HG03060 (cell line): ENCODE measurements at regions not wholly inside any gene's neighbourhood (a gene's known extent, or its start where the extent isn't known, plus 50 kb on each side); places are given as distances from the start of the nearest gene placed in this dataset.
"Not testable (repeated sequence)": the region's sequence is repeated elsewhere in the genome, so short reads cannot be mapped to it uniquely, and the experiment has no call there.

Experiments
- ATAC-seq: cut with Tn5 transposase; IDR thresholded peaks from one replicate; pipeline ENCODE4 v1.9.1; 2021; ENCODE audit warnings: low read depth, moderate number of reproducible peaks; ENCODE audit not compliant: unreplicated experiment

DNA sequence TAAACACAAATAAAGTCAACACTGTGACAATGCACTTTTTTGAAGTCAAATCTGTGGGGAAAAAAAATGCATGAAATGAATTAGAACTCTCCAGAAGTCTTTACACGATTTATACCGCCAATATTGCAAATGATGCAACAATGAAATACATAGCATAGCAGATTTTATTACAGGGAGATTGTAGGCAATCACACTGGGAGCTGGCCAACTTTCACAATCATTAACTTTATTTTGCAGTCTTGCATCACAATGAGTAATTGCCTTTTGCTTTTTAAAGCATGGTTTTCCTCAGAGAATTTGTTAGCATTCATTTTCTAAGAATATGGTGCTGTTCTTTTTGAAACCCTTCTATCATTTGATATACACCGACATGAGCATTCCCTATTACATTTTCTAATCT is 366.4 kb upstream of the FSIP2 start:
- no peak for ATAC-seq

DNA sequence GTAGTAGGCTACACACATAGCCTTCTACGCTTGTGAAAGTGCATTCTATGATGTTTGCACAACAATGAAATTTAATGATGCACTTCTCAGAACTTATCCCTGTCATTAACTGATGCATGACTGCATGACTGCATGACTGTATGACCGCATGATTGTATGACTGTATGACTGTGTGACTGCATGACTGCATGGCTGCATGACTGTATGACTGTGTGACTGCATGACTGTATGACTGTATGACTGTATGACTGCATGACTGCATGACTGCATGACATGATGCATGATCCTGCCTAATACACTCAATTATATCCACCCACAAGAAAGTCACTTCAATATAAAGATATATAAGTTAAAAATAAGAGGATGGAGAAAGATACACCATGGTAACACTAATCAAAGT is 365.4 kb upstream of the FSIP2 start:
- no peak for ATAC-seq

DNA sequence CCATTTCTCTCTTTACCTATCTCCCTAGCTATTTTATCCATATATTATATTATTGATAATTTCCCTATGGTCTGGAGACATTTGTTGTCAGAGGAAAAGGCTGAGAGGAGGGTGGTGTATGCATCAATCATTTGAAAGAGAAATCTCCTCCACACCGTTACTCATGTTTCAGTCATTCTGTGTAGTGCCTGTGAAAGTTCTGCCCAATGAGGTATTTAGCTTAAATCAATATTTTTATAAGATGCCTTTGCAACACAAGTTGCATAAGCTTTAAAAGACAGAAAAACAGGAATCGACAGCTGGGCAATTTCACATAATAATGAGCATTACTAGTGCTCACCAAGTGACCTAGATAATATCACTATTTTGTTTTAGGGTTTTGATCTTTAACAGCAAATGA is 363.7 kb upstream of the FSIP2 start:
- no peak for ATAC-seq

DNA sequence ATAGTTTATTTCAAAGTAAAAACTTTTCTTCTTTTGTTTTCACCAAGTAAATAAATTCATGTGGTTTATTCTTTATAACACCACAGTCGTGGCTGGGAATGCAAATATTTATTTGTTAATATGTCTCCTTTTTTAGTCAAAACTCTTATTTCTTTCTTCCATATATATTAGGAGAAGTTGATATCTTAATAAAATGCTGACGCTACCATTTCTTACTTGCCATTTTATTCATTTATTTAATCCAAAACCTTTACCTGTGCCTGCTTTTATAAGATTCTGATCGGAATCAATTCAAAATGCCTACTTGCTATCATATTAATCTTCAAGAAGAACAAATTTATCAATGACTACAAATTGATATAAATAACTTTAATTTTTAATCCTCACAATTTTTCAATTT is 362.9 kb upstream of the FSIP2 start:
- no peak for ATAC-seq

DNA sequence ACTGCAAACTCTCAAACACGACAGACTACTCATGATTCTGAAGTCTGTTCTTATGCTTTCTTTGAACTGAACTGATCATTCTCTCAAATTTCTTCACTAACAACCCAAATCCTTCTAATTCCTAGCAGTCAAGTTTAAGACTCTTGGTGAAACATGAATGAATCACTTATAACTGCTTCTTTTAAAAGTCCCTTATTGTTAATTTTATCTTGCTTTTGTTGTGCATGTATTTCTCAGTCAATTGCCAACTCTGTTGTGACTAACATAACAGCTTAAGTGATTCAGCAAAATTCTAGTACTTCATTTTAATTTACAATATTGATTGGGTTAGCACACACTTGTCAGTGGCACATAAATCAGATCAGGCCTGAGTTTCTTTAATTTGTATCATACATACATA is 357.0 kb upstream of the FSIP2 start:
- no peak for ATAC-seq

DNA sequence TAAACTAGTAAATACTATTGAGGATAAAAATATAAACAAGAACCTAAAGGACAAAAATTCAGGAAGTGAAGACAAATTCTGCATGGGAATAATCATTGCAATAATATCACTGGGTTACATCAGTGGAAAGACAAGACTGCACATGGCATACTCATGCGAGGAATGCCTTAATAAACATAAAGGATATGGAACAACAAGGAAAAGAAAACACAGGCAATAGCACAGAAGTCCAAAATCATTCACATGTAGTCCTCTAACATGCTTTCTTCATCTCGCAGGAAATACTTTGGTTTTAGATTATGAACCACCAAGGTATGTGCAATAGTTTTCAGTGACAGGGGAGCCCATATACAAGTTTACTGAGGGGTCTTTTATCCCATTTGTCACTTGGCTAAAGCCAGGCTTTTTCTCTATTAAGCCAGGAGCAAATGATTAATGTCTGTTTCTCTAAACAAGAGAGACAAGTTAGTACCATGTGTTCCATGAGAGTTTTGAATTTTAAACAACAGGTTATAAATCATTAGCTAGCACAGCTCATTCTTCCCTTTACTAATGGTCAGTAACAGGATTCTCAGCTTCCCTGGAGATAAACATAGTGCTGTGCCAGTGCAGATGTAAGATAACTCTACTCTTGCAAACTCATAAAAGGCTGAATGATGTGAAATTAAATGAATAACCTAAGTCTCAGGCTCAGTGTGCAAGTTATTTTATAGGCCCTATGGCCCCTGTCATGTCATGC is 353.6 kb upstream of the FSIP2 start:
- ATAC-seq = no peak

DNA sequence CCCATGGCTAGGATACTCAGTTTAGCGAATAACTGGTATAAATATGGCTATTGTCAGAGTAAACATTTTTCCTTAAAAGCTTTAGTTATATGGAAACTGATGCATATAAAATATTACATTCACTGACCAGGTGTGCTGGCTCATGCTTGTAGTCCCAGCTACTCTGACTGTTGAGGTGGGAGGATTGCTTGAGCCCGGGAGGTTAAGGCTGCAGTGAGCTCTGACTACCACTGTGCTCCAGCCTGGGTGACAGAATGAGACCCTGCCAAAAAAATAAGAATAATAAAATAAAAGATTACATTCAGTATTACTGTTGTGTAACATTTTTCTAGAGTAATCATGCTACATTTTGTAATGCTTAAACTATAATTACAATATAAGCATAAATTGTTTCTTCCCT is 350.4 kb upstream of the FSIP2 start:
- ATAC-seq = no peak

DNA sequence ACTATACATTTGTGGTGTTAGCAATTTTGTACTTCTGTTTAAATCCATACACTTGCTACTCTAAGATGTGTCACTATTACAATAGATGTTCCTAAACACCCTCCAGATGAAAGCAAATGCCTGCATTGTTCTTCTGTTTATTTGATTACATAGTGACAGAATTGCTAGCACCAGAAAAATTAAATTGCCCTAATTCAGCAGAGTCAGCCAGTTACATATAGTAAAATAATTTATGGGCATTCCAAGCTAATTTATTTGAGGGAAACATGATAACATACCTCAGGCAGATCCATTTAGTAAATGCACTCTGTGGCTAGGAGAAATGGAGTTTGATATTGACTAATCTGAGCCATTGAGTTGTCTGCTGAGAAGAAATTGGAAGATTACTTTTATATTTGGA is 347.1 kb upstream of the FSIP2 start:
- ATAC-seq = no peak

DNA sequence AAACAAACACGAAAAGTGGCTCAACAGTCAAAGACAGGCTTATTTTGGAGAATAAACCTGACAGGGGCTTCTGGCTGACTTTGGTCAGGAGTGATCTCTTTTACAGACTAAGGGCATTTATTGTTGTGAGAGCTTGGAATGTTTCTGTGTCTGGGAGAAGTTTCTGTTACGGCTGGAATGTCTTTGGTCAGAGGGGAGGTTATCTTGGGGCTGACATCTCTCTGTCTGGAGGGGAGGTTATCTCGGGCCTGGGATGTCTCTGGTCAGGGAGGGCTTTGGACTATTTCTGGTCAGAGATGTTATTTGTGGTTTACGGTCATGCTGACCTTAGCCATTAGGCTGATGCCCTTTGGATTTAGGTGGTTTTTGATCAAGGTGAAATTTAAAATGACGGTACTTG is 345.5 kb upstream of the FSIP2 start:
- ATAC-seq = no peak

DNA sequence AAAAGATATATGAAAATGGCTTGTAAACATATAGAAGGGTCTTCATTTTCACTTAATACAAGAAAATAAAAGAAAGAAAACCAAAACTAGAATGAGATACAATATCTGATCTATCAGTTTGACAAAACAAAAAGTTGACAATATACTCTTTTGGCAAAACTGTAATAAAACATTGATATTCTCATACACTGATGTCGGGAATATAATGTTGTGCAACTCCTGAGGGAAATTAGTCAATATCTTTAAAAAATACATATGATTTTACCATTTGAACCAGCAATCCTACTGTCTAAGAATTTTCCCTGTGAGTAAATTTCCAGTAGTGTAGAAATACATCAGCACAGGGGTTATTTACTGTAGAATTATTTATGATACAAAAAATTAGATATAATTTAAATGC is 336.1 kb upstream of the FSIP2 start:
- ATAC-seq = no peak

DNA sequence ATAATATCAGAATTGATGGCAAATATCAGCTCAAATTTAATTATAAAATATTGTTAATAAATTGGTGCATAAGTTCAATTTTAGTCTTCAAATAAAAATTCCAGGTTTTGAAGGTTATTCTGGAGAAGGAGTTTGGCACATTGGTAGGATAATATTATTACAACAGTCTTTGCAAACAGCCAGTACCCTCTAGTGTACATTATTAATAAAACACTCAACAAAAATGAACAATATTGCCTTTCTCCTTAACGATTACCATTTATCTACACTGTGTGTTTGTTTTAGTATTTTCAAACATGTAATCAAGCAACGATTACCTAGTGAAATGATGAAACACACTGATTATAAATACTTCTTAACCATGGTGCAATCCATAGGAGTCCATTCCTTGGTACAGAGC is 334.0 kb upstream of the FSIP2 start:
- no peak for ATAC-seq

DNA sequence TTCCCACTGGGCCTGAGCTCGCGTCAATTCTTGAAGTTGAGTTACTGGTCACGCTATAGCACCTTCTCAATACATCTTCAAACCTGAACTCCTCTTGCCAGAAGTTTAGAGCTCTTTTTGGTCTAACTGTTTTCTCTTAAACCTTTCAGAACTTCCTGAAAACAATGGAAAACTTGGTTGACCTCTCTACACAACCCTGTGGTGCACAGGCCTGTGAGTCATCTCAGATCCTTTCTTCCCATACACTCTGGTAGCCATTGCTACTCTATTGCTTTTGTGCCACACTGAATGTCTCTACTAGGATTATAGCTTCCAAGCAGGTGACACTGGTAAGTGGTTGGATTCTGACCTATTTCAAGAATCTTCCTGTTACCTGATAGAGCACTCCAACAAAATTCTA is 321.5 kb upstream of the FSIP2 start:
- no peak for ATAC-seq

DNA sequence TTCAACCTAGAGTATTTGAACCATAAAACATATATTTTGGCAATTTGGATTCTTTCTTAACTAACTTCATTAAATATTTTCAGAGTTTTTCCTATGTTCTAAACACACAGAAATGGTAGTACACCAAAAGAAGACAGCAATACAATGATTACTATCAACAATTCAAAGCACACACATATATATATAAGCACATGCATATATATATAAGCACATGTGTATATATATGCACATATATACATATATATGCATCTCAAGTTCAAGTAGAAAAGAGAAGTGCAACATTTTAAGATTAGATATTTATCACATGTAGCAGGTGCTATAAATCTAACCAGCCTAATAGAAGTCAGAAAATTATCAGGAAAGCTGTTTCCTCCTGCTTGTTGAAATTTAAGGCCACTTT is 320.9 kb upstream of the FSIP2 start:
- no peak for ATAC-seq

DNA sequence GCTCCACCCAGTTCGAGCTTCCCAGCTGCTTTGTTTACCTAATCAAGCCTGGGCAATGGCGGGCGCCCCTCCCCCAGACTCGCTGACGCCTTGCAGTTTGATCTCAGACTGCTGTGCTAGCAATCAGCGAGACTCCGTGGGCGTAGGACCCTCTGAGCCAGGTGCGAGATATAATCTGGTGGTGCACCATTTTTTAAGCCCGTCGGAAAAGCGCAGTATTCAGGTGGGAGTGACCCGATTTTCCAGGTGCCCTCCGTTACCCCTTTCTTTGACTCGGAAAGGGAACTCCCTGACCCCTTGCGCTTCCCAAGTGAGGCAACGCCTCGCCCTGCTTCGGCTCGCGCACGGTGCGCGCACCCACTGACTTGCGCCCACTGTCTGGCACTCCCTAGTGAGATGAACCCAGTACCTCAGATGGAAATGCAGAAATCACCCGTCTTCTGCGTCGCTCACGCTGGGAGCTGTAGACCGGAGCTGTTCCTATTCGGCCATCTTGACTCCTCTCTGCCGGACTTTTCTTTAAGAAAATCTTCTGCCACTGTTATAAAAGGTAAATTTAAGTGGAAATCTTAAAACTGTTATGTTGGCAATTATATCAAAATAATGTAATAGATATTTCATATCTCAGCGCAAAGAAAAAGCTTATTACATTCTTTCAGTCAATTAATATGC is 313.5 kb upstream of the FSIP2 start:
- ATAC-seq = not testable (repeated sequence)

DNA sequence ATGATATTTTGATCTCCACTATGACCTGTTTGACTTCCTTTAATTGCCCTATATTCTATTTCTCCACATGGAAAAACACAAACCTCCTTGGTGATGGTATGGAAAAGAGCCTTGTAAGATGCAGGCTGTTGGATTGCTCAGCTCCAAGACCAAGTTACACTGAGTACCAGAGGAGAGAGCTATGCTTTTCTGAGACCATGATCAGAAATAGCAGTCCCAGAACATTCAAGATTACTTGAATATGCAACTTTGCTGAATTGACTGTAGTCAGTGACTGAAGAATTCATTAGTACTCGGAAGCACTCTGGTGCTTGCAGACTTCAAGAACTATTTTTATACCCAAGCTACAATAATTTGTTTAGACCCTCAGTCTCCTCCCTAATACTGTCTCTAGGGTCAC is 310.6 kb upstream of the FSIP2 start:
- ATAC-seq = no peak

DNA sequence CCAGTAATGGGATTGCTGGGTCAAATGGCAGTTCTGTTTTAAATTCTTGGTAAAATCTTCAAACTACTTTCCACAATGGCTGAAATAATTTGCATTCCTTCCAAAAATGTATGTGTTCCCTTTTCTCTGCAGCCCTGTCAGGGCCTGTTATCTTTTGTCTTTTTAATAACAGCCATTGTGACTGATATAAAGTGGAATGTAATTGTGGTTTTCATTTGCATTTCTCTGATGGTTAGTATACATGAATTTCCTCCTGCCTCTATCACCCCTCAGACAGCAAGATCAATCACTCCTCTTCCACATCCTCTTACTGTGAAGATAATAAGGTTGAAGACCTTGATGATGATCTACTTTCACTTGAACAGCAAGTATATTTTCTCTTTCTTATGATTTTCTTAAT is 304.8 kb upstream of the FSIP2 start:
- no peak for ATAC-seq

DNA sequence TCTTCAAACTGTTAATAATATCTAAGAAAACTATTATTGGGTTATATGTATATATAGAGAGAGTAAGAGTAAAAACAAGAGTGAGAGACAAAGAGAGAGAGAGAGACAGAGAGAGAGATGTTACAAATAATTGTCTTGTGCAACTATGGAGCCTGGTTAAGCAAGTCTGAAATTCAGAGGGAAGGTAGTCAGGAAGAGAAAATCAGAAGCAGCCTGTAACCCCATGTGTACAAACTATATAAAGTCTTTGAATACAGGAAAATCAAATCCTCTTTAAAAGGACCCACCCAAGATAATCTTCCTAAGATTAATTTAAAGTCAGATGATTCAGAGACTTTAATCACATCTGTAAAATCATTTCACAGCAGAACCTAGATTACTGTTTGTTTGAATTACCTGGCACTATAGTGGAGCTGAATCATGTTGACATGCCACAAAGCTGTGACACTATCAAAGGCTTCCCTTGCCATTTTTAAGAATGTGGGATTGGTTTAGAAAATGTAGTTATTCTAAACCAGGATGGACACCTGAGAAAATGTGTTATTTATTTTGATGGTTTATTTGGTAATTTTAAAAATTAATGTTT is 301.7 kb upstream of the FSIP2 start:
- ATAC-seq = no peak

DNA sequence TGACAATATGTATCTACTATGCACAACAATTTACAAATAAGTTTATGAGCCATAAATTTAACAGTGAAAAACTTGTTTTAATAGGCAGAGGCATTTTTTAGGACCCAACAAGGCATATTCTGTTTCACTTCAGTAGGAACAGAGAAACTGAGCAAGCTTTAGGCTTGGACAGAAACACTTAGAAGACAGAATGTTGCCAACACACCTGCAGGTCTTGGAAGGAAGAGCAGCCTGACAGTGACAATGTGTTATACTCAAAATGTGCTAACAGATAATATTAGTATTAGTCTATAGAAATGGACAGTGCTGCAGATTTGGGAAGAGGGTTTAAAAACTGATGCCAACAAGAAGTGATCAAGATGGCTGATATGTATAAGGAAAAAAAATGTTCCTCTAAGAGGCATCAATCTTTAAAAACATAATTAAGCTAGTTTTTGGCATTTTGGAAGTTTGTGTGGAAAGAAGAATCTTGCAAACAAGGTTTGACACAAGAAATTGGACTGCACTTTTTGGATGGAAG is 297.1 kb upstream of the FSIP2 start:
- ATAC-seq = no peak

DNA sequence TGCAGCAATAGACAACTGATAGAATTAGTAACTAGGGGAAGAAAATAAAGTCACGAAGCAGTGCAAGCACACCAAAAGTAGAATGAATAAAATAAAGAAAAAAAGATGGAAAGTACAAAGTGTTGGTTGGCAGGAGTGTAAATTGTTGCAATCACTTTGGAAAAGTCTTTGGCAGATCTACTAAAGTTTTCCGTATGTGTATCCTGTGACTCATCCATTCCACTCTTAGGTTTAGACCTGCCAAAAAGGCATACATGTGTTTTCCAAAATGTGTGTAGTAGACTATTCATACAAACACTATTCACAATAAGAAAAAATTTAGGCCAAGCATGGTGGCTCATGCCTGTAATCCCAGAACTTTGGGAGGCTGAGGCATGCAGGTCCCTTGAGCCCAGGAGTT is 282.1 kb upstream of the FSIP2 start:
- ATAC-seq = no peak

DNA sequence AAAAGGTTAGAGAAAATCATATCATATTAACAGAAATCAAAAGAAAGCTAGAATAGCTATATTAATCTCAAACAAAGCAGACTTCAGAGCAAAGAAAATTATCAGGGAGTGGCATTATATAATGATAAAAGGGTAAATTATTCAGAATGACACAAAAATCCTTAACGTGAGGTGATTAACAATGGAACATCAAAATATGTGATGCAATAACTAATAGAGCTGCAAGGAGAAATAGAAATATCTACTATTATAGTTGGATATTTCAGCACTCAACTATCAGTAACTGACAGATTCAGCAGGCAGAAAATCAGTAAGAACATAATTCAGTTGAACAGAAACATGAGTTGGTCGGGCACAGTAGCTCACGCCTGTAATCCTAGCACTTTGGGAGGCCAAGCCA is 275.1 kb upstream of the FSIP2 start:
- no peak for ATAC-seq

DNA sequence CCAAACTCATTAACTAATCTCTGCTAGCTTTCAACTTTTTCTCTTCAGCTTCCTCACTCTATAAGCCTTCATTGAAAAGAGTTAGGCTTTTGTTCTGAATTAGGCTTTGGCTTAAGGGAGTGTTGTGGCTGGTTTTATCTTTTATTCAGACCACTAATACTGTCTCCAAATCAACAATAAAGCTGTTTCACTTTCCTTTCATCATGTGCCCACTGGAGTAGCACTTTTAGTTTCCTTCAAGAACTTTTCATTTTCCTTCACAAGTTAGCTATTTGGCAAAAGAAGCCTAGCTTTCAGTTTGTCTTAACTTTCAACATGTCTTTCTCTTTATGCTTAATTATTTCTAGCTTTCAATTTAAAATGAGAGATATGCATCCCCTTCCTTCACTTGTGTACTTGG is 271.7 kb upstream of the FSIP2 start:
- ATAC-seq = no peak

DNA sequence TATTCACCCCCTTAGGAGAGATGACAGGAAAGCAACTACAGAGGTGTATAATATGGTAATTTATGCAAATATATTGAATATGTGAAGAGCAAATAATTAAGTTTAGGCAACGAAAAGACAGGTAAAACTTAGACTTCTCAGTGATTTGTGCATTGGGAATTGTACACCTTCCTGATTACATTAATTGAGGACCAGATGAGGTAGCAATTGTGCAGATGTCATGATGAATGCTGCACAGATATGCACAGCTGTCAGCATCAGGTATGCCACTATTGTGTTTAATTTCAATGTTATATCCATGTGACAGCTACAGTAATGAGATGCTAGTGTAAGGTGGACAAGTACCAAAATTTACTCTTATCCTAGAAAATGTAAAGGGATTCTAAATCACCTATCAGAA is 267.2 kb upstream of the FSIP2 start:
- no peak for ATAC-seq
